Kasumi-1 (cell line): ENCODE measurements at regions not wholly inside any gene's neighbourhood (a gene's known extent, or its start where the extent isn't known, plus 50 kb on each side); places are given as distances from the start of the nearest gene placed in this dataset.

Experiments used
- DNase-seq, 2 experiments: peaks; one replicate each; lab custom pipeline; 2025; lab: John Stamatoyannopoulos, UW

GRCh38 chr18:22544626-22545025 is 126.9 kb upstream of the CTAGE1 start:
- DNase-seq = no peak

- DNase-seq = no peak
Observed at GRCh38 chr18:22545066-22545760, 127.5 kb upstream of the CTAGE1 start.

GRCh38 chr18:22546905-22547570 is 129.3 kb upstream of the CTAGE1 start:
- DNase-seq = no peak

- no peak for DNase-seq
Observed at GRCh38 chr18:22547807-22548561, 130.3 kb upstream of the CTAGE1 start.

- DNase-seq = no peak
Observed at GRCh38 chr18:22549260-22549937, 131.7 kb upstream of the CTAGE1 start.

- DNase-seq = no peak
Observed at GRCh38 chr18:22550366-22550765, 132.7 kb upstream of the CTAGE1 start.

GRCh38 chr18:22550861-22551260 is 133.1 kb upstream of the CTAGE1 start:
- DNase-seq = no peak

GRCh38 chr18:22551536-22552151 is 133.9 kb upstream of the CTAGE1 start:
- DNase-seq = no peak

- DNase-seq = no peak
Observed at GRCh38 chr18:22552254-22552653, 134.5 kb upstream of the CTAGE1 start.

- DNase-seq = no peak
Observed at GRCh38 chr18:22552899-22553460, 135.3 kb upstream of the CTAGE1 start.

GRCh38 chr18:22556222-22557167 is 138.8 kb upstream of the CTAGE1 start:
- no peak for DNase-seq

- no peak for DNase-seq
Observed at GRCh38 chr18:22557168-22557941, 139.6 kb upstream of the CTAGE1 start.

GRCh38 chr18:22558945-22559385 is 141.2 kb upstream of the CTAGE1 start:
- no peak for DNase-seq

GRCh38 chr18:22559414-22560274 is 141.9 kb upstream of the CTAGE1 start:
- peak; percentile 70 to 79 for DNase-seq

- no peak for DNase-seq
Observed at GRCh38 chr18:22560275-22560610, 142.5 kb upstream of the CTAGE1 start.

- DNase-seq = no peak
Observed at GRCh38 chr18:22560797-22561196, 143.1 kb upstream of the CTAGE1 start.

- peak; percentile 82 to 90 for DNase-seq
Observed at GRCh38 chr18:22563164-22563583, 145.5 kb upstream of the CTAGE1 start.

- no peak for DNase-seq
Observed at GRCh38 chr18:22564036-22564435, 146.3 kb upstream of the CTAGE1 start.
